Breast epithelium (tissue), 4 donors: ENCODE measurements at regions not wholly inside any gene's neighbourhood (a gene's known extent, or its start where the extent isn't known, plus 50 kb on each side); places are given as distances from the start of the nearest gene placed in this dataset.
"Not testable (repeated sequence)": the region's sequence is repeated elsewhere in the genome, so short reads cannot be mapped to it uniquely, and the experiment has no call there.

Source experiments
- DNase-seq, 2 donors: peaks; one replicate each; pipeline ENCODE4 v3.0.0-alpha.2; 2019; ENCODE audit warnings: low spot score in 2 of 2
- H3K27ac ChIP-seq, 2 donors: fragments of 200-600 bp; sonication (generic) in 1 of 2; one replicate each; pipeline ENCODE4 v1.5.1; 2016 to 2019; ENCODE audit warnings: mild to moderate bottlenecking in 1 of 2
- H3K27me3 ChIP-seq, 2 donors: fragments of 200-600 bp; sonication (generic) in 1 of 2; one replicate each; pipeline versions ENCODE4 v1.5.1 to v1.6.0; 2017 to 2019; ENCODE audit warnings: control low read depth in 1 of 2, mild to moderate bottlenecking in 1 of 2
- H3K36me3 ChIP-seq: fragments of 200-600 bp; one replicate; pipeline ENCODE4 v1.5.1; 2019
- H3K4me1 ChIP-seq, 2 donors: fragments of 200-600 bp; sonication (generic); one replicate each; pipeline ENCODE4 v1.5.1; 2016 to 2019; ENCODE audit warnings: control low read depth in 1 of 2
- H3K4me3 ChIP-seq, 3 donors: fragments of 200-600 bp; sonication (generic); 1 replicate in 2 of 3; 2 replicates in 1 of 3; pipeline ENCODE4 v1.5.1; 2016 to 2019; ENCODE audit warnings: mild to moderate bottlenecking in 3 of 3, moderate library complexity in 2 of 3
- H3K9me3 ChIP-seq, 2 donors: fragments of 200-600 bp; sonication (generic) in 1 of 2; one replicate each; pipeline ENCODE4 v1.5.1; 2016 to 2019; ENCODE audit warnings: control low read depth in 1 of 2
- POLR2A ChIP-seq: fragments of 450-650 bp; IDR thresholded peaks from one replicate; pipeline ENCODE4 v1.6.1; 2016; ENCODE audit warnings: antibody characterized with exemption, mild to moderate bottlenecking, moderate library complexity
- POLR2AphosphoS5 ChIP-seq, 3 donors: sonication (generic); formaldehyde crosslinking; IDR thresholded peaks; one replicate each; pipeline ENCODE4 v1.6.1; 2017; ENCODE audit warnings: antibody characterized with exemption in 3 of 3
- intact Hi-C: fragments of 100-400 bp; cut with DNase I; formaldehyde crosslinking; loops from one replicate; pipeline ENCODE4 v1.15.1; 2023; ENCODE audit warnings: low total_unique reads
- TF ChIP-seq, protein P1 (sequence below), 3 donors: fragments of 450-650 bp; IDR thresholded peaks; one replicate each; pipeline ENCODE4 v1.5.1; 2016 to 2017; ENCODE audit warnings: antibody characterized with exemption in 3 of 3, mild to moderate bottlenecking in 3 of 3, moderate library complexity in 3 of 3

DNA sequence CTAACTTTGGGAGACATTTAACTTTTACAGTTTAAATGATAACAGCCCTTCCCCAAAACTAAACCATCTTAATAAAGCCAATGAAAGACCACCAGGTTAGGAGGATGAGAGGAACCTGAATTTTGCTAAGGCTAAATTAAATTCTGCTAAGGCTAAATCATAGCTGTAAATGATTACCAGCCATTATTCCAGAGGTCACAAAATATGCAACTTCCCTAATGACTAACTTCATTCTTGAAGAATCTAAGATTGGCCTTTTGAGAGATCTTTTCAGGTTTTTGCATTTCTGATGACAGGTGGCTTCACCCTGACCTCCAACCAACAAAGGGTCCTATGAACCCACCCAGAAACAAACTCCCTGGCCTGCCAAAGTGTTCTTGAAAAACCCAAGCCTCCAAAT lies 373.3 kb downstream of the IPMK start:
- H3K4me3 ChIP-seq = no peak overlapping the region
- no peaks in the 10 kb centered on the region for H3K4me1 ChIP-seq
- no peak overlapping the region for H3K27ac ChIP-seq
- intact Hi-C loops = no loop called here
- DNase-seq = no peak
- TF ChIP-seq POLR2A = no peak
- no peak for TF ChIP-seq POLR2AphosphoS5 (IDR thresholded peaks at IDR 0.05)
- TF ChIP-seq, protein P1, sequence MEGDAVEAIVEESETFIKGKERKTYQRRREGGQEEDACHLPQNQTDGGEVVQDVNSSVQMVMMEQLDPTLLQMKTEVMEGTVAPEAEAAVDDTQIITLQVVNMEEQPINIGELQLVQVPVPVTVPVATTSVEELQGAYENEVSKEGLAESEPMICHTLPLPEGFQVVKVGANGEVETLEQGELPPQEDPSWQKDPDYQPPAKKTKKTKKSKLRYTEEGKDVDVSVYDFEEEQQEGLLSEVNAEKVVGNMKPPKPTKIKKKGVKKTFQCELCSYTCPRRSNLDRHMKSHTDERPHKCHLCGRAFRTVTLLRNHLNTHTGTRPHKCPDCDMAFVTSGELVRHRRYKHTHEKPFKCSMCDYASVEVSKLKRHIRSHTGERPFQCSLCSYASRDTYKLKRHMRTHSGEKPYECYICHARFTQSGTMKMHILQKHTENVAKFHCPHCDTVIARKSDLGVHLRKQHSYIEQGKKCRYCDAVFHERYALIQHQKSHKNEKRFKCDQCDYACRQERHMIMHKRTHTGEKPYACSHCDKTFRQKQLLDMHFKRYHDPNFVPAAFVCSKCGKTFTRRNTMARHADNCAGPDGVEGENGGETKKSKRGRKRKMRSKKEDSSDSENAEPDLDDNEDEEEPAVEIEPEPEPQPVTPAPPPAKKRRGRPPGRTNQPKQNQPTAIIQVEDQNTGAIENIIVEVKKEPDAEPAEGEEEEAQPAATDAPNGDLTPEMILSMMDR (IDR thresholded peaks at IDR 0.05) = no peak
- H3K27me3 ChIP-seq = no peaks in the 10 kb centered on the region
- H3K9me3 ChIP-seq = no peaks in the 10 kb centered on the region
- H3K36me3 ChIP-seq = no peaks in the 10 kb centered on the region

DNA sequence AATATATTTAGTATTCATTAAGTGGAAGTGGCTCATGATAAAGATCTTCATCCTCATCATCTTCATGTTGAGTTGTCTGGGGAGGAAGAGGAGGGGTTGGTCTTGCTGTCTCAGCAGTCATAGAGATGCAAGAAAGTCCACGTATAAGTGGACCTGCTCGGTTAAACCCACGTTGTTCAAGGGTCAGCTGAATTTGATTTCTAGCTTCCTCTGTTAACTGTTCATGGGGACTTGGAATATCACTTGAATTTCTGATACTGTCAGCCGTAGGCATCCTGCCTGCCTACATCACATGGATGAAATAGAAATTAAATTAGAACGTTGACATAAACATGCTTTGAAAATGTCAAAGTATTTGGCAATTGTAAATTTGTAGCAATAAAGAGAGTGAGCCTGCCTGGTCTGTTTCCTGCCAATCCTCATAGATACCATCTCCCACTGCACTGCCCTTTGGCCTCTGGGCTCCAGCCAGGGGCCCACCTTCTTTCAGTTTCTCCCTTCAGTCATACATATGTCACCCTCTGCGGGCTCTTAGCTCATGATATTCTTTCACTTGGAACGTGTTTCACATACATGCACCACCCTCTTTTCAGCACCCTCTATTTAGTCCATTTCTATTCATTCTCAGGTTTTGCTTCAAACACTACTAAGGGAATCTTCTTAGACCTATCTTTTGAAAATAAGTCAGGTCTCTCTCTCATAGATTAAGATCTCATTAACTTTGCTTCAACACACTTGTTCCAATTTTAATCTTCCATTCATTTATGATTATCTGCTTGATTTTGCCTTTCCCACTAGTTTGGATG lies 376.3 kb downstream of the IPMK start:
- no peak overlapping the region for H3K4me3 ChIP-seq
- H3K36me3 ChIP-seq = no peaks in the 10 kb centered on the region
- no peaks in the 10 kb centered on the region for H3K9me3 ChIP-seq
- TF ChIP-seq POLR2A (no peak), POLR2AphosphoS5 (IDR thresholded peaks at IDR 0.05) (no peak)
- TF ChIP-seq, protein P1 (IDR thresholded peaks at IDR 0.05) = no peak
- H3K27ac ChIP-seq = no peak overlapping the region
- intact Hi-C loops = no loop called here
- no peaks in the 10 kb centered on the region for H3K27me3 ChIP-seq
- no peak for DNase-seq
- H3K4me1 ChIP-seq = no peaks in the 10 kb centered on the region

DNA sequence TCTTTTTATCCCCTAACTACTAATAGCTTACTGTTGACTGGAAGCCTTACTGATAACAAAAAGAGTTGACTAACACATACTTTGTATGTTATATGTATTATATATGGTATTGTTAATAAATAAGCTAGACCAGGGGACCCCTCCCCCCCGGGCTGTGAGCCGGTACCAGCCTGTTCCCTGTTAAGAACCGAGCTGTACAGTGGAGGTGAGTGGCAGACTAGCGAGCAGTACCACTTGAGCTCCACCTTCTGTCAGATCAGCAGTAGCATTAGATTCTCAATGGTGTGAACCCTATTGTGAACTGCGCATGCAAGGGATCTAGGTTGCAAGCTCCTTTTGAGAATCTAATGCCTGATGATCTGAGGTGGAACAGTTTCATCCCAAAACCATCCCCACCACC lies 377.0 kb downstream of the IPMK start:
- TF ChIP-seq POLR2A = no peak
- TF ChIP-seq, protein P1 (IDR thresholded peaks at IDR 0.05) = no peak
- TF ChIP-seq POLR2AphosphoS5 (IDR thresholded peaks at IDR 0.05) = no peak
- intact Hi-C loops = no loop called here
- H3K36me3 ChIP-seq = no peaks in the 10 kb centered on the region
- no peaks in the 10 kb centered on the region for H3K27me3 ChIP-seq
- no peaks in the 10 kb centered on the region for H3K4me1 ChIP-seq
- H3K4me3 ChIP-seq = no peak overlapping the region
- H3K9me3 ChIP-seq = no peaks in the 10 kb centered on the region
- H3K27ac ChIP-seq = no peak overlapping the region
- DNase-seq = no peak

DNA sequence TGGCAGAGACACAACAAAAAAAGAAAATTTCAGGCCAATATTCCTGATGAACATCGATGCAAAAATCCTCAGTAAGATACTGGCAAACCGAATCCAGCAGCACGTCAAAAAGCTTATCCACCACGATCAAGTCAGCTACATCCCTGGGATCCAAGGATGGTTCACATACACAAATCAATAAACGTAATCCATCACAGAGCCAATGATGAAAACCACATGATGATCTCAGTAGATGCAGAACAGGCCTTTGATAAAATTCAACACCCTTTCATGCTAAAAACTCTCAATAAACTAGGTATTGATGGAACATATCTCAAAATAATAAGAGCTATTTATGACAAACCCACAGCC lies 382.1 kb downstream of the IPMK start:
- H3K4me3 ChIP-seq, H3K9me3 ChIP-seq, H3K36me3 ChIP-seq, DNase-seq, H3K4me1 ChIP-seq, intact Hi-C loops, H3K27me3 ChIP-seq, H3K27ac ChIP-seq: not testable (repeated sequence)

DNA sequence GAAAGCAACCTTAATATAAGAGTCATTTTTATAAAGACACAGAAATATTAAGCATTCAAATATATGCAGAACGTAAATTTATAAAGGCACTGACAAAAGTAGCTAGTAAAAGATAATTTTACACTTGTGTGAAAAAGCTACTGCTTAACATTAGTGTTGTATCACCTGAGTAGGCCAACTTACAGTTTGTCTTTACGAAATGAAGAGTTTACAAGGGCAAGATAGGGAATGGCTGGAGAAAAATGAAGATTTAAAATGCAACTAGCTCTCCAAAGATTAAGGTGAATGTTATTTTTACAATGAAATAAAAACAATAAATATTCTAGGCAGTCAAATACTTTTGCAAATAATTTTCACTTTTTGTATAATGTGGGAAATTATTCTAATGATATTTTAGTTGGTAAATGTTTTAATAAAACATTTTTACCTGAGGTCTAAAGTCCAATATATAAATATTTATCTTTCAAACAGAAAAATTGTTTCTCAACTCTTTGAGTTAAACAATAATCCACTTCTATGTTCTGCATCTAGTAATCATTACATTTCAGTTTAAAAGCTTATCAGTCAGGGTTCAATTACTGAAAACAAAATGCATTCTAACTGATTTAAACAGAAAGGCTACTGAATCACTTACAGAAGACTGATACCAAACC lies 382.6 kb downstream of the IPMK start:
- intact Hi-C loops = no loop called here
- TF ChIP-seq POLR2A (no peak), POLR2AphosphoS5 (IDR thresholded peaks at IDR 0.05) (no peak)
- TF ChIP-seq, protein P1 (IDR thresholded peaks at IDR 0.05) = no peak
- DNase-seq = no peak
- Histone ChIP-seq H3K4me1 (no peaks in the 10 kb centered on the region), H3K9me3 (no peaks in the 10 kb centered on the region), H3K27me3 (no peaks in the 10 kb centered on the region), H3K27ac (no peak overlapping the region), H3K36me3 (no peaks in the 10 kb centered on the region), H3K4me3 (no peak overlapping the region)
